DMS79 treated with DMSO at 0.1 percent for 48 hours (cell line): ENCODE measurements at regions not wholly inside any gene's neighbourhood (a gene's known extent, or its start where the extent isn't known, plus 50 kb on each side); places are given as distances from the start of the nearest gene placed in this dataset.

Experiments
- DNase-seq: peaks from one replicate; lab custom pipeline; 2025; lab: John Stamatoyannopoulos, UW

- DNase-seq = no peak
Observed at GRCh38 chr5:167643631-167644280, 647.7 kb upstream of the WWC1 start.

- no peak for DNase-seq
Observed at GRCh38 chr5:167644619-167645018, 646.8 kb upstream of the WWC1 start.

GRCh38 chr5:167649471-167649870 is 642.0 kb upstream of the WWC1 start:
- DNase-seq = no peak

GRCh38 chr5:167652690-167653089 is 638.8 kb upstream of the WWC1 start:
- DNase-seq = no peak

GRCh38 chr5:167653645-167654106 is 637.8 kb upstream of the WWC1 start:
- DNase-seq = no peak

- DNase-seq = no peak
Observed at GRCh38 chr5:167657016-167657415, 634.4 kb upstream of the WWC1 start.

- no peak for DNase-seq
Observed at GRCh38 chr5:167658889-167659288, 632.6 kb upstream of the WWC1 start.

GRCh38 chr5:167661605-167662004 is 629.8 kb upstream of the WWC1 start:
- no peak for DNase-seq

GRCh38 chr5:167664222-167664804 is 627.1 kb upstream of the WWC1 start:
- DNase-seq = no peak

- DNase-seq = no peak
Observed at GRCh38 chr5:167665841-167666375, 625.5 kb upstream of the WWC1 start.

- no peak for DNase-seq
Observed at GRCh38 chr5:167671176-167671575, 620.3 kb upstream of the WWC1 start.

- DNase-seq = no peak
Observed at GRCh38 chr5:167673942-167674341, 617.5 kb upstream of the WWC1 start.

GRCh38 chr5:167678481-167678880 is 613.0 kb upstream of the WWC1 start:
- no peak for DNase-seq

- no peak for DNase-seq
Observed at GRCh38 chr5:167684251-167684650, 607.2 kb upstream of the WWC1 start.

GRCh38 chr5:167688341-167689130 is 602.9 kb upstream of the WWC1 start:
- DNase-seq = no peak

GRCh38 chr5:167694325-167695147 is 596.9 kb upstream of the WWC1 start:
- no peak for DNase-seq

GRCh38 chr5:167696558-167697314 is 594.7 kb upstream of the WWC1 start:
- no peak for DNase-seq

- DNase-seq = no peak
Observed at GRCh38 chr5:167699432-167699831, 592.0 kb upstream of the WWC1 start.

- no peak for DNase-seq
Observed at GRCh38 chr5:167701051-167701450, 590.4 kb upstream of the WWC1 start.

- DNase-seq = no peak
Observed at GRCh38 chr5:167702014-167702413, 589.4 kb upstream of the WWC1 start.

- DNase-seq = no peak
Observed at GRCh38 chr5:167708449-167708848, 583.0 kb upstream of the WWC1 start.
